ENCODE measurements at regions not wholly inside any gene's neighbourhood (a gene's known extent, or its start where the extent isn't known, plus 50 kb on each side); places are given as distances from the start of the nearest gene placed in this dataset.
A peak's percentile ranks its signal among the peaks of the same experiment; 100 is the strongest.
"Not testable (repeated sequence)": the region's sequence is repeated elsewhere in the genome, so short reads cannot be mapped to it uniquely, and the experiment has no call there.

- CTCF ChIA-PET (ENCODE audit: partially characterized antibody): interaction anchor here (1.4 kb wide), 1 partner anchor 63 kb away, joined by 3 read pairs; no protein-coding TSS in a partner anchor
- H3K36me3 Mint-ChIP-seq; DNase-seq; POLR2A ChIA-PET (ENCODE audit: partially characterized antibody); H3K9me3 Mint-ChIP-seq; H3K36me3 ChIP-seq (ENCODE audit: insufficient read depth, low read length); H3K27me3 ChIP-seq (ENCODE audit: insufficient read depth, low read length); H3K27ac ChIP-seq (ENCODE audit: low read depth, low read length); intact Hi-C loops (cut with micrococcal nuclease); H3K4me3 ChIP-seq (ENCODE audit: low read length in 2 of 2); H3K9me3 ChIP-seq (ENCODE audit: control insufficient read depth in 1 of 2, low read length in 2 of 2); H3K4me1 ChIP-seq (ENCODE audit: insufficient read depth, low read length): not testable (repeated sequence)
- Mint-ChIP-seq H3K27me3 (peaks cover 2 to 12% of the 10 kb centered on the region in 2 donors), H3K4me3 (peak overlapping the region in 6 of 8 donors; percentile 33 to 65 (median 56)), H3K27ac (peak overlapping the region in 5 of 7 donors; percentile 30 to 64 (median 51)), H3K4me1 (peaks cover 10 to 20% (median 16%) of the 10 kb centered on the region in 4 donors)
These were observed 64.1 kb upstream of the PPP3CA start for GRCh38 chr4:101411281-101411910.

- no peak for DNase-seq
- Mint-ChIP-seq H3K27ac (no peak overlapping the region), H3K9me3 (peaks cover 0 to 14% (median 3%) of the 10 kb centered on the region in 8 donors), H3K36me3 (no peaks in the 10 kb centered on the region), H3K4me1 (peaks cover 0 to 5% (median 3%) of the 10 kb centered on the region in 4 donors), H3K27me3 (peaks cover 0 to 5% of the 10 kb centered on the region in 2 donors), H3K4me3 (no peak overlapping the region)
- POLR2A ChIA-PET (ENCODE audit: partially characterized antibody): interaction anchor here (1.2 kb wide), 1 partner anchor 52 kb away, joined by 3 read pairs; no protein-coding TSS in a partner anchor
- no peaks in the 10 kb centered on the region for H3K9me3 ChIP-seq (ENCODE audit: control insufficient read depth in 1 of 2, low read length in 2 of 2)
- intact Hi-C loops (cut with micrococcal nuclease): no loop called here
- H3K4me1 ChIP-seq (ENCODE audit: insufficient read depth, low read length): no peaks in the 10 kb centered on the region
- no peaks in the 10 kb centered on the region for H3K27me3 ChIP-seq (ENCODE audit: insufficient read depth, low read length)
- H3K4me3 ChIP-seq (ENCODE audit: low read length in 2 of 2): no peak overlapping the region
- H3K36me3 ChIP-seq (ENCODE audit: insufficient read depth, low read length): no peaks in the 10 kb centered on the region
- H3K27ac ChIP-seq (ENCODE audit: low read depth, low read length): no peak overlapping the region
- CTCF ChIA-PET (ENCODE audit: partially characterized antibody): no interaction called here
These were observed 52.8 kb upstream of the PPP3CA start for GRCh38 chr4:101400096-101400495.

- ChIA-PET POLR2A (ENCODE audit: partially characterized antibody) (interaction anchor here (0.6 kb wide), 1 partner anchor 51 kb away, joined by 3 read pairs; no protein-coding TSS in a partner anchor), CTCF (ENCODE audit: partially characterized antibody) (no interaction called here)
- H3K9me3 ChIP-seq (ENCODE audit: control insufficient read depth in 1 of 2, low read length in 2 of 2): no peaks in the 10 kb centered on the region
- no peak for DNase-seq
- H3K4me1 ChIP-seq (ENCODE audit: insufficient read depth, low read length): no peaks in the 10 kb centered on the region
- peaks cover 0 to 5% of the 10 kb centered on the region in 2 donors for H3K27me3 Mint-ChIP-seq
- H3K36me3 ChIP-seq (ENCODE audit: insufficient read depth, low read length): no peaks in the 10 kb centered on the region
- H3K27ac ChIP-seq (ENCODE audit: low read depth, low read length): no peak overlapping the region
- H3K4me3 Mint-ChIP-seq: no peak overlapping the region
- H3K27me3 ChIP-seq (ENCODE audit: insufficient read depth, low read length): no peaks in the 10 kb centered on the region
- intact Hi-C loops (cut with micrococcal nuclease): no loop called here
- H3K36me3 Mint-ChIP-seq: no peaks in the 10 kb centered on the region
- H3K27ac Mint-ChIP-seq: no peak overlapping the region
- no peak overlapping the region for H3K4me3 ChIP-seq (ENCODE audit: low read length in 2 of 2)
- H3K4me1 Mint-ChIP-seq: peaks cover 0 to 4% (median 3%) of the 10 kb centered on the region in 4 donors
- peaks cover 0 to 6% (median under 1%) of the 10 kb centered on the region in 8 donors for H3K9me3 Mint-ChIP-seq
These were observed 51.5 kb upstream of the PPP3CA start for GRCh38 chr4:101398807-101399206.
